Panc1 (cell line): ENCODE measurements at regions not wholly inside any gene's neighbourhood (a gene's known extent, or its start where the extent isn't known, plus 50 kb on each side); places are given as distances from the start of the nearest gene placed in this dataset.

Source experiments
- CTCF ChIP-seq: fragments of 450-650 bp; IDR thresholded peaks from 2 replicates; pipeline ENCODE4 v1.5.1; 2017; ENCODE audit warnings: mild to moderate bottlenecking
- POLR2AphosphoS5 ChIP-seq: IDR thresholded peaks from 2 replicates; pipeline ENCODE4 v1.6.1; 2012; ENCODE audit warnings: mild to moderate bottlenecking, low read depth, low read length, moderate library complexity
- SIN3A ChIP-seq: IDR thresholded peaks from 2 replicates; pipeline ENCODE4 v1.6.1; 2012; ENCODE audit warnings: low read depth, mild to moderate bottlenecking, low read length, moderate library complexity, borderline replicate concordance; ENCODE audit not compliant: insufficient read depth

GRCh38 chr1:11352816-11353799 lies 80.1 kb downstream of the UBIAD1 start:
- TF ChIP-seq CTCF (no peak), POLR2AphosphoS5 (no peak), SIN3A (no peak)
